Endometrium (tissue), 2 donors: ENCODE measurements at regions not wholly inside any gene's neighbourhood (a gene's known extent, or its start where the extent isn't known, plus 50 kb on each side); places are given as distances from the start of the nearest gene placed in this dataset.
"Not testable (repeated sequence)": the region's sequence is repeated elsewhere in the genome, so short reads cannot be mapped to it uniquely, and the experiment has no call there.

ENCODE experiments used
- FAIRE-seq: peaks from 2 replicates; lab custom pipeline; 2012; peaks lifted over from hg19 to GRCh38; lab: Jason Lieb, UNC
- donor health status: control.
- donor health status: control.

GRCh38 chr9:24071716-24072115 is 245.7 kb upstream of the ELAVL2 start:
- no peak for FAIRE-seq

DNA sequence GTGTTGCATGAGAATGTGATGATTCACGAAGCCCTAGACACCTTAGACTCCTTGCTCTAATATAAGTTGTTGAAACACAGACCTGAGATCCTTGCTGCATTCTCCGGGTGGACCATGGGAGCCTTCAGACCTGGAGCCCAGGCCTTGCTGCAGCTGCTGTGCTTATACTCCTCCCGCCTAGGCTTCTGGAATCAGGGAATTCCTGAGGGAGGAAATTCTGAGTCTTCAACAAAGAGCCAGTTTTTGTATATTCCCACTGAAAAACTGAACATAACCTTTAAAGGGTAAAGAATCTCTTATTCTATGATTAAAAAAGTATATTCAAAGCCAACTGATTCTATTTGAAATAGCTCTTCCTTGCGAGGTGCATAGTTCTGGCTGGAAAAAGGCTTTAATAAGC is 245.1 kb upstream of the ELAVL2 start:
- FAIRE-seq = no peak

- not testable (repeated sequence) for FAIRE-seq
These were observed 241.1 kb upstream of the ELAVL2 start for GRCh38 chr9:24067107-24067506.

GRCh38 chr9:24059651-24060050 is 233.6 kb upstream of the ELAVL2 start:
- FAIRE-seq = no peak

GRCh38 chr9:24051587-24051986 is 225.5 kb upstream of the ELAVL2 start:
- no peak for FAIRE-seq

GRCh38 chr9:24050239-24050638 is 224.2 kb upstream of the ELAVL2 start:
- FAIRE-seq = not testable (repeated sequence)

DNA sequence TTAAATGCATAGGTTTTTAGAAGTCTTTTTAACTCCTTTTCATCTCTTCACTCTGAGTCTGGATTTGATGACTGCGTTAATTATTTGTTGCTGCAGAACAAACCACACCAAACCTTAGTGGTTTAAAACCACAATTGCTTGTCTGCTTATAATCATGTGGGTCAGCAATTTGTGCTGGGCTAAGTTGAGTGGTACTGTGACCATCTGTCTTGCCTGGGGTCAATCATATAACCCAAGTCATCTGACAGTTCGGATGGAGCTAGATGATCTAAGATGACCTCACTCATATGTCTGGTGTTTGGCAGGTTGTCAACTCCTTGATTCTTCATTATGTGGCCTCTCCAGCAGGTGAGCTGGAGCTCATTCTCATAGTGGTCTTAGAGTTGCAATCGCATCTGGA is 219.1 kb upstream of the ELAVL2 start:
- no peak for FAIRE-seq

GRCh38 chr9:24044576-24044975 is 218.5 kb upstream of the ELAVL2 start:
- FAIRE-seq = no peak

DNA sequence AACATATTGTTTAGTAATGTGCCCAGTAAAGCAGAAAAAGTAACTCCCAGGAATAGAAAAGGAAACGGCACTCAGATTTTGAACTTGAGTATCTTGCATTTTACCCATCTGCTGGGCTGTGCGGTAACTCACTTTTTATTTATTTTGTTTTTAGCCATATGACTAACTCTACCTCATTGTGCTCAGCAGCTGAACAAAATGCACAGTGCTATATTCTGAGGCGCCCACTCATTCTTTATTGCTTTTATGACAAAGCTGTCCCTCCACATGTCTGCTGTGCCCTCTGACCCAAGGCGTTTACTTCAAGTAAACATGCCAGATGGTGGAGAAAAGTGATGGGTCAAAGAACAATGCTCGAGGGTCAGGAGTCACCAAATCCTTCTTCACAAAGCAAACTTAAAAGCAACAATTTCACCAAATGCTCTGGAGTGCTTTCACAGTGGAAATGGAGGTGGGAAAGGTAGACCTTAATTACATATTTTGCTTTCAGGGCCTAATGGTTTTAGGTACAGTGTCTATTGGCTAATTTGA is 215.2 kb upstream of the ELAVL2 start:
- no peak for FAIRE-seq

DNA sequence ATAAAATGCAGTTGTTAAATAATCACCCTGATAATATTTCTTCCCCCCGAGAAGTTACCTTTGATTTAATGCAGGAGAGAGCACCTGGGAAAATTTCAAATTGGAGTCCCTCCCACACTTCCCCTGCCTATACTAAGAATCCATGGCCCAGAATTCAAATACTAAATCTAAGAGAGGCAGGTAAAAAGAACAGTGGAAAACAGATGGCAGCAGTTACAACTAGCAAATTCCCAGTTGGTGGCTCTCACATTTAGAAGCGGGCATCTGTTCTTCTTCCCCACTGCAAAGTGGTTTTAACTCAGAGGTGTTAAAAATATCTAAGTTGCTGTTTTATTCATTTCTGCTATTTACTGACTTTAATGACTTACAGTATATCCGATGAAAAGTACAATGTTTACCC is 210.4 kb upstream of the ELAVL2 start:
- no peak for FAIRE-seq

DNA sequence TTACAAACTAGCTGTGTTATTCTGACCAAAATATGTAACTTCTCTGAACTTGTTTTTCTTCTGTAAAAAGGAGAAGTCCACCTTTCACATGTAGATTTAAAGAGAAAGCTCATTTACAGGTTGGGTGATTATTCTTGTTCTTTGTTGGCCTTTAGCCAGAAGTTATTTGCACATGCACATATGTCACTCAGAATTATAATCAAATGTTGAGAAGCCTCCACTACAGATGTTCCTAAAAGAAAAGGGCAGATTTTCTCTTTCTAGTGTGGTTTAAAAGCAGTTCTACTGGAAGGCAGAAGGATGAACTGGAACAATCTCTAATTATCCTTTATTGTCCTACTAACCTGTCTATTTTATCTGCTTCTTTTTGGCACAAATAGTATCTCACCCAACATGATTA is 209.8 kb upstream of the ELAVL2 start:
- no peak for FAIRE-seq

- no peak for FAIRE-seq
These were observed 185.8 kb upstream of the ELAVL2 start for GRCh38 chr9:24011881-24012280.

- FAIRE-seq = no peak
These were observed 185.1 kb upstream of the ELAVL2 start for GRCh38 chr9:24011009-24011717.

DNA sequence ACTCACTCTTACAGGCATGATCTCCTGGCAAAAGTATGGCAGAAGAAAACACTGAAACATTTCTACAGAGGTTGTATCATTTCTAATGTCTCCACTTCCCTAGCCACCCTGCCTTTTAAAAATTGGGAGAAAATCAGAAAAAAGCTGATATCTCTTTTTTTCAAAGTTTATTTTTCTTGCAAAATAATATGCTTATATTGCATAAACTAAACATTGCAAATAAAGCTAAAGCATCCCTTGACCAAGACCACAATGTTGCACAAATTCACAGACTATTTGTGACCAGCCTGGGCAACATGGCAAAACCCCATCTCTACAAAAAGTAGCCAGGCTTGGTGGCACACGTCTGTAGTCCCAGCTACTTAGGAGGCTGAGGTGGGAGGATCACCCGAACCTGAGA is 183.3 kb upstream of the ELAVL2 start:
- FAIRE-seq = no peak

DNA sequence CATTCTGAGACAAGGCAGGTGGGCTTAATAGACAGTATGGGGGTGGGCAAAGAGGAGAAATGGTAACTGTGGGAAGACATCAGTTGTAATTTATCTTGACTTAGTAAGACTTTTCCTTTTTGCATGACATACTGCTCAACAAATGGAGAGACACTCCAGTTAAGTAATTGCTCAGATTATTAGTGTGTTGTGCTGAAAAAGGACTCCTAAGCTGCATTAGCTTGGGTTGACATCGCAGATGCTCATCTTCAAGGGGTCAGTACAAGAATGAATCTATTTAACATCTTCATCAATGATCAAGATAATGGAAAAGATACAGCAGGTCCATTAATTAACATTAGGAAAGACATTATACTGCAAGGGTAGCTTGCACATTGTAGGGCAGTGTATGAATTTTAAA is 181.1 kb upstream of the ELAVL2 start:
- no peak for FAIRE-seq

DNA sequence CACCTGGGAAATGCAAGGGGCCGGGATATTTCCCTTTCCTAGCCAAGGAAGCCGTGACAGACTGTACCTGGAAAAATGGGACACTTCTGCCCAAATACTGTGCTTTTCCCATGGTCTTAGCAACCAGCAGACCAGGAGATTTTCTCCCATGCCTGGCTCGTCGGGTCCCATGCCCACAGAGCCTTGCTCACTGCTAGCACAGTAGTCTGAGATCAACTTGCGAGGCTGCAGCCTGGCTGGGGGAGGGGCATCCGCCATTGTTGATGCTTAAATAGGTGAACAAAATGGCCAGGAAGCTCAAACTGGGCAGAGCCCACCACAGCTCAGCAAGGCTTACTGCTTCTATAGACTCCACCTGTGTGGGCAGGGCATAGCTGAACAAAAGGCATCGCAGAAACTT is 165.8 kb upstream of the ELAVL2 start:
- FAIRE-seq = not testable (repeated sequence)

DNA sequence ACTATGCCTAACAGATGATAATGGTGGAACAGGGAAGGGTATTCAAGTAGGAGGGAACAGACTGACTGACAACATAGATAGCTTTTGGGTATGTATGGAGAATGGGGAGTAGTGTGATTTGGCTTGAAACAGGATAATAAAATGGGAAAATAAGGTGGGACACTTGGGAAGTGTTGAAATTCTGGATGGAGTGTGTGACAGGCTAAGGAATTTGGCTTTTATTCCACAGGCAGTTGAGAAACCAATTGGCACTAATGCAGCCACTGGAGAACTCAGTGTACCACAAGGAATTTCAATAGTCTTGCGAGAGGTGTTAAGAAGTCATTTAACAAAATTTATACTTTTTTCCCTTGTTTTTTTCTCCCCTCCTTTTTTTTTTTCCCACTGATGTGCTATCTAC is 153.5 kb upstream of the ELAVL2 start:
- FAIRE-seq = no peak

GRCh38 chr9:23962101-23962500 is 136.1 kb upstream of the ELAVL2 start:
- FAIRE-seq = no peak

- no peak for FAIRE-seq
These were observed 119.9 kb upstream of the ELAVL2 start for GRCh38 chr9:23945897-23946296.

- no peak for FAIRE-seq
These were observed 115.0 kb upstream of the ELAVL2 start for GRCh38 chr9:23941051-23941450.

GRCh38 chr9:23938908-23939307 is 112.9 kb upstream of the ELAVL2 start:
- no peak for FAIRE-seq

- FAIRE-seq = no peak
These were observed 108.4 kb upstream of the ELAVL2 start for GRCh38 chr9:23934291-23934906.

GRCh38 chr9:23933348-23933747 is 107.3 kb upstream of the ELAVL2 start:
- no peak for FAIRE-seq

DNA sequence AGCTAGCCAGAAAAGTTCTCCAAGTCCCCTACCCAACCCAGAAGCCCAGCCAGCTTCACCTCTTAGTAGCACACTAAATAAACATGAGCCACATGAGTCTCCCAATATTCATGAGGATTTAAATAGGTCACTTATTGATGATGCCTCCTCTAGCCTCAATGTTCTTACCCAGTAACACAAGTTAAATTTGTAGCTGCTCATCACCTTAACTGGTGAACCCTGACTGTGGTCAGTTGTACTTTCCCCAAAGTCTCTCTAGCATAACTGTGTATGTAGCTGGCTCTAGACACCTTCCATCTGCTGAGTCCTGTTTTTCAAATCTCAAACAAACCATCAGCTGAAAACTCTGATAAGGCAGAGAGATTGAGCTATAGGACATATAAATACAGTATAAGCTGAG is 100.3 kb upstream of the ELAVL2 start:
- no peak for FAIRE-seq
